Calu3 (cell line): ENCODE measurements at regions not wholly inside any gene's neighbourhood (a gene's known extent, or its start where the extent isn't known, plus 50 kb on each side); places are given as distances from the start of the nearest gene placed in this dataset.

ENCODE experiments used
- BruUV-seq: library from RNA; stranded (reverse); fragments of 400-500 nt; replicated peaks from 2 replicates; lab custom pipeline; 2021; lab: Mats Ljungman, UMichigan
- CTCF ChIA-PET: fragments of 300-600 bp; sonication (Branson Sonifier 250); formaldehyde crosslinking; loops from one replicate; lab custom pipeline; 2022; ENCODE audit warnings: antibody characterized with exemption; lab: Charles Lee
- DNase-seq: peaks from one replicate; pipeline ENCODE4 v3.0.0; 2022
- H3K27ac Mint-ChIP-seq: one replicate; pipeline ENCODE4 v1.8.0; 2022; ENCODE audit warnings: mixed read lengths; ENCODE audit not compliant: unreplicated experiment
- H3K27me3 Mint-ChIP-seq: one replicate; pipeline ENCODE4 v1.8.0; 2022; ENCODE audit warnings: mixed read lengths; ENCODE audit not compliant: unreplicated experiment
- H3K36me3 Mint-ChIP-seq: one replicate; pipeline ENCODE4 v1.8.0; 2022; ENCODE audit warnings: mild to moderate bottlenecking, moderate library complexity, mixed read lengths; ENCODE audit not compliant: insufficient read depth, unreplicated experiment
- H3K4me1 Mint-ChIP-seq: one replicate; pipeline ENCODE4 v1.8.0; 2022; ENCODE audit warnings: mild to moderate bottlenecking, low read depth, mixed read lengths; ENCODE audit not compliant: unreplicated experiment
- H3K4me3 Mint-ChIP-seq: one replicate; pipeline ENCODE4 v1.8.0; 2022; ENCODE audit warnings: mild to moderate bottlenecking, low read depth, moderate library complexity, mixed read lengths; ENCODE audit not compliant: unreplicated experiment
- H3K9me3 Mint-ChIP-seq: one replicate; pipeline ENCODE4 v1.8.0; 2022; ENCODE audit warnings: low read depth, mixed read lengths; ENCODE audit not compliant: unreplicated experiment
- intact Hi-C: fragments of 100-400 bp; cut with micrococcal nuclease; formaldehyde crosslinking; loops from one replicate; pipeline ENCODE4 v1.10.0; 2022; ENCODE audit not compliant: unreplicated experiment
- TF ChIP-seq, protein P1 (sequence below): fragments of 200-600 bp; IDR thresholded peaks from one replicate; pipeline ENCODE4 v1.8.0; 2022; ENCODE audit warnings: antibody characterized with exemption; ENCODE audit not compliant: unreplicated experiment

DNA sequence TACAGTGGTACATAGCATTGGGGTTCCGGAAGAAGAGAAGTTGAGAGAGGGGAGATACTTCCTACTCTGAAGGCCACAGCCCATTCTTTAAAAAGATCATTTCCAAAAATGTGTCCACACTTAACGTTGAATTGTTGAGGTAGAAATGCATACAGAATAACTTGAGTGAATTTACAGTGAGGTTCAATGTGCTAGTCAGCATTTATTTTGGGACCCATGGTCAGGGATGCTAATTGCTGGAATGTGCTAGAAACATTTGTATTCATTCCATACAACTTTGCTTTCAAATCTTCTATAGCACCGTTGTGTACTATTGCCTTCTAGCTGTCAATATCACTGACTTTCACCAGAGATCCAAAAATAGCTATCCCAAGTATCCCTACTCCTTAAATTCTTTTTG is 325.9 kb downstream of the SATB2 start:
- Mint-ChIP-seq H3K27ac (no peak overlapping the region), H3K36me3 (no peaks in the 10 kb centered on the region), H3K27me3 (no peaks in the 10 kb centered on the region), H3K4me1 (peaks cover 4% of the 10 kb centered on the region), H3K9me3 (no peaks in the 10 kb centered on the region), H3K4me3 (no peak overlapping the region)
- CTCF ChIA-PET: no interaction called here
- intact Hi-C loops: no loop called here
- TF ChIP-seq, protein P1, sequence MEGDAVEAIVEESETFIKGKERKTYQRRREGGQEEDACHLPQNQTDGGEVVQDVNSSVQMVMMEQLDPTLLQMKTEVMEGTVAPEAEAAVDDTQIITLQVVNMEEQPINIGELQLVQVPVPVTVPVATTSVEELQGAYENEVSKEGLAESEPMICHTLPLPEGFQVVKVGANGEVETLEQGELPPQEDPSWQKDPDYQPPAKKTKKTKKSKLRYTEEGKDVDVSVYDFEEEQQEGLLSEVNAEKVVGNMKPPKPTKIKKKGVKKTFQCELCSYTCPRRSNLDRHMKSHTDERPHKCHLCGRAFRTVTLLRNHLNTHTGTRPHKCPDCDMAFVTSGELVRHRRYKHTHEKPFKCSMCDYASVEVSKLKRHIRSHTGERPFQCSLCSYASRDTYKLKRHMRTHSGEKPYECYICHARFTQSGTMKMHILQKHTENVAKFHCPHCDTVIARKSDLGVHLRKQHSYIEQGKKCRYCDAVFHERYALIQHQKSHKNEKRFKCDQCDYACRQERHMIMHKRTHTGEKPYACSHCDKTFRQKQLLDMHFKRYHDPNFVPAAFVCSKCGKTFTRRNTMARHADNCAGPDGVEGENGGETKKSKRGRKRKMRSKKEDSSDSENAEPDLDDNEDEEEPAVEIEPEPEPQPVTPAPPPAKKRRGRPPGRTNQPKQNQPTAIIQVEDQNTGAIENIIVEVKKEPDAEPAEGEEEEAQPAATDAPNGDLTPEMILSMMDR: no peak
- no TSS peak for BruUV-seq
- no peak for DNase-seq

DNA sequence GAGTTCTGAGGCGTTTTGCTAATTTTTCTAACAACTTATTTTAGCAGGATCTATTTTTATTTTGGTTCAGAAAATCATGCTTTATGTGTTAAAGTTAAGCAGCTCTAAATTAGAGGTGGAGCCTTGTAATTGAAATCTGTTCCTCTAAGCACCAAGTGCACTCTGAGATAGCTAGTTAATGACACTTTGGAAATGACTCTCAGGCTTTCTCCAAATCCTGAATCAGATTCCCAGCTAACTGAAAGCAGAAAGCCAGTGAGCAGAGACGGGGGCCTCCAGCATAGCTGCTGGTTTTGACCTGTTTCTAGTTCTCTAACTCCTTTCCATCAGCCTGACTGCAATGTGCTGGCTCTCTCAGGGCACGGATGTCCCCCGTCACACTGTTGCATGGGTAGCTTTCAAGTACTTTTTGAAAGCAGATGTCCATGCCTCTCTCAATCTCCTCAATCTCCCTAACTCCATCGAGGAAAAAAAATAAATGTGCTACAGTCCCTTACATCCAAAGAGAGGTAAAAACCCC is 326.5 kb downstream of the SATB2 start:
- Mint-ChIP-seq H3K4me1 (no peaks in the 10 kb centered on the region), H3K27ac (no peak overlapping the region), H3K9me3 (no peaks in the 10 kb centered on the region), H3K36me3 (no peaks in the 10 kb centered on the region), H3K27me3 (no peaks in the 10 kb centered on the region), H3K4me3 (no peak overlapping the region)
- CTCF ChIA-PET: interaction anchor here (1.1 kb wide), 1 partner anchor 22 kb away, joined by 3 read pairs; no protein-coding TSS in a partner anchor
- BruUV-seq: no TSS peak
- TF ChIP-seq, protein P1: no peak
- DNase-seq: no peak
- intact Hi-C loops: no loop called here

DNA sequence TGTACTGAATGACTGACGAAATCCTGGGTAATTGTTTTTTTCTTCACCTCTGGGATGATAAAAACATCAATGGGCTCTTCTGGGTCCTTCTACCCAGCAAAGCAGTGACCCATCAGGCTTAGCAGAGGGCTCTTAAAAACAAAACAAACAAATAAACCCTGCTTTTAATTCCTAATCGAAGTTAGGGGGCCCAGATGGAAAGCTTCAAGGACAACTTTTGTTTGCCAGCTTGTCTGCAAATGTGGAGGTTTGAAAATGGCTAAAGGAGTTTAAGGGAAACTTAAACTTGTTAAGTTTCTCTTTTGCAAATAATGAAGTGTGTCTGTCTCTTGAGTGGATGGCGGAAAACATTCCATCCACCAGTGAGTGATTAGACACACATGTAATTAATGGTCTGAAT is 327.2 kb downstream of the SATB2 start:
- no peaks in the 10 kb centered on the region for H3K36me3 Mint-ChIP-seq
- no peak for DNase-seq
- no peaks in the 10 kb centered on the region for H3K27me3 Mint-ChIP-seq
- H3K4me1 Mint-ChIP-seq: no peaks in the 10 kb centered on the region
- CTCF ChIA-PET: interaction anchor here (1.1 kb wide), 1 partner anchor 22 kb away, joined by 3 read pairs; no protein-coding TSS in a partner anchor
- H3K9me3 Mint-ChIP-seq: no peaks in the 10 kb centered on the region
- no peak overlapping the region for H3K4me3 Mint-ChIP-seq
- BruUV-seq: no TSS peak
- TF ChIP-seq, protein P1: no peak
- intact Hi-C loops: no loop called here
- no peak overlapping the region for H3K27ac Mint-ChIP-seq

DNA sequence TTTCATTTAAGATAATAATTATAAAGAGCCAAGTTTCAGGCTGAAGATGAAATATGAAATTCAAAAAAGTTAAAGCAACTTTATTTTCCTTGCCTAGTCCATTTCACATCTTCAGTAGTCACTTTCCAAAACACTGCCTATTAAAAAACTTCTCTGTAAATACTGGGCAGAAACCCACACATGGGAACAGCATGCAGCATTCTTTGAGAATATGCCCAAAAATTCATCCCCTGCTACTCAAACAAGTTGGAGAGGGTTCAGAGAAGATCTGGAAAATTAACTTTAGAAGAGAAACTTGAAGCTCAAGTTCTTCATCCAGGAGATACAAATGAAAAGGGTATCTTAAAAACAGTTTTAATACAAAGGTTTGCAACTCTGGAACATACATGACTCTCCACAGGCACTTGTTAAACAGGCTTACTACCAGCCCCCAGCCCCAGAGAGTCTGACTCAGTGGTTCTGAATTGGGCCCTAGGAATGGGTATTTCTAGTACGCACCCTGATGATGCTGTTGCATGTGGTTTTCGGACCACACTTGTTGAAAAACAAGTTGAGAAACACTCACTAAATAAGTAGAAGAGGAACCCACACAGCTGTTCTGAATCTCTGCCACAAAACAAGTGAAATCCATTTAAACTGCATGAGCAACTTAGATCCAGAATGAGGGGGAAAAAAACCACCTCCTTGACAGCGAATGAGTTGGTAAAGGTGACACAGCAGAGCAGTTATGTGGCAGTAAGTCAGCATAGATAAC is 329.1 kb downstream of the SATB2 start:
- H3K4me1 Mint-ChIP-seq: no peaks in the 10 kb centered on the region

More for the DNA sequence above, 329.1 kb downstream of the SATB2 start:
- TF ChIP-seq, protein P1: no peak
- Mint-ChIP-seq H3K4me3 (no peak overlapping the region), H3K36me3 (no peaks in the 10 kb centered on the region), H3K27ac (no peak overlapping the region), H3K27me3 (no peaks in the 10 kb centered on the region), H3K9me3 (no peaks in the 10 kb centered on the region)
- CTCF ChIA-PET: no interaction called here
- intact Hi-C loops: no loop called here
- BruUV-seq: no TSS peak
- DNase-seq: no peak
